ENCODE measurements at regions not wholly inside any gene's neighbourhood (a gene's known extent, or its start where the extent isn't known, plus 50 kb on each side); places are given as distances from the start of the nearest gene placed in this dataset.
"Not testable (repeated sequence)": the region's sequence is repeated elsewhere in the genome, so short reads cannot be mapped to it uniquely, and the experiment has no call there.

DNA sequence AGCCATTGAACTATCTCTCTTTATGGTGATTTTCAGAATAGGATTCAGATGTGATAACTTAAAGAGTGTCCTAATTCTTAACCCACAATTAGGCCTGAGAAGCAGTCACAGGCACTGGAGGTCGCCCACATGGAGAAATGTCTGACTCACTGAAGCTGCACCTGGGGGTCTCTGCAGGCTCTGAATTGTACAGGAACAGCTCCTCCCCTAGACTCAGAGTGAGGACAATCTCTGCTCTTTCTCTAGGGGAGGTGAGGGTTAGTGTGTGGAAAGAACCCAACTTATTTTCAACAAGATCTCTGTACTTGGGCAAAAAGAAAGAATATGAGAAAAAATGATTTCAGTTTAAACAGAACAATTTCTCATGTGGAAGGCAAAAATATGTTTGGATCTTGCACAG lies 1124.6 kb downstream of the TMEM121 start (continued):
- TF ChIP-seq SP1 (IDR thresholded peaks at IDR 0.05) (no peak), HNF4A (conservative IDR thresholded peaks at IDR 0.05) (no peak), JUND (IDR thresholded peaks at IDR 0.05) (no peak), EGR1 (IDR thresholded peaks at IDR 0.05; ENCODE audit: low read depth in 2 of 2) (no peak)

- Histone ChIP-seq H3K27ac (ENCODE audit: low read depth in 1 of 2, low read length in 2 of 2) (no peak overlapping the region), H3K4me3 (ENCODE audit: low read depth in 1 of 3, low read length in 3 of 3) (no peak overlapping the region), H3K36me3 (ENCODE audit: control insufficient read depth in 4 of 4, insufficient read depth in 3 of 4, low read depth in 1 of 4, low read length in 3 of 4) (no peaks in the 10 kb centered on the region), H3K27me3 (ENCODE audit: control insufficient read depth in 4 of 4, insufficient read depth in 4 of 4, low read length in 3 of 4) (peaks cover 0 to 17% (median 2%) of the 10 kb centered on the region in 4 donors), H3K9ac (ENCODE audit: low read depth in 1 of 2, low read length in 2 of 2) (no peak overlapping the region), H3K4me1 (ENCODE audit: control insufficient read depth in 4 of 4, insufficient read depth in 4 of 4, low read length in 3 of 4) (no peaks in the 10 kb centered on the region), H3K9me3 (ENCODE audit: control insufficient read depth in 4 of 4, low read length in 3 of 4) (no peaks in the 10 kb centered on the region)
- DNase-seq (ENCODE audit: low spot score) = no peak
- 48% methylated on average over 2 of the region's 2 CpGs for WGBS
- TF ChIP-seq REST (IDR thresholded peaks at IDR 0.05) (no peak), YY1 (IDR thresholded peaks at IDR 0.05) (no peak)
These were observed 1126.1 kb downstream of the TMEM121 start for GRCh38 chr14:106652494-106652893.

DNA sequence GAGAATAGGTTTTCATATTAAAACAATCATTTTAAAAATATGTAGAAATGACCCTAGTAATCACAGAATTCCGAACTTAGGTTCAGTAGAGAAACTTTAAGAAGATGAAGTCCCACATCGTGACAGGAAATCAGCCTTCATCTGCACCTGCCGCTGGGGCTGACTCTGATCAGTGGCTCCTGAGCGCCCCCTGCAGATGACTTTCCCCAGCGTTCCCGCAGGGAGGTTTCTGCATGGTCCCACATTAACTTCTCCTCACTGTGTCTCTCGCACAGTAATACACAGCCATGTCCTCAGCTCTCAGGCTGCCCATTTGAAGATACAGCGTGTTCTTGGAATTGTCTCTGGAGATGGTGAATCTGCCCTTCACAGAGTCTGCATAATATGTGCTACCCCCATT lies 1131.1 kb downstream of the TMEM121 start:
- H3K9me3 ChIP-seq (ENCODE audit: control insufficient read depth in 4 of 4, low read length in 3 of 4) = no peaks in the 10 kb centered on the region
- no peak for DNase-seq (ENCODE audit: low spot score)
- H3K36me3 ChIP-seq (ENCODE audit: control insufficient read depth in 4 of 4, insufficient read depth in 3 of 4, low read depth in 1 of 4, low read length in 3 of 4) = no peaks in the 10 kb centered on the region
- TF ChIP-seq CTCF (IDR thresholded peaks at IDR 0.05; ENCODE audit: low read depth, low read length, missing input control) (no peak), YY1 (IDR thresholded peaks at IDR 0.05) (no peak), ZBTB33 (IDR thresholded peaks at IDR 0.05) (no peak), RXRA (IDR thresholded peaks at IDR 0.05) (no peak), HNF4A (conservative IDR thresholded peaks at IDR 0.05) (no peak), GABPA (IDR thresholded peaks at IDR 0.05 in 1 of 2, conservative IDR thresholded peaks at IDR 0.05 in 1 of 2) (no peak), SP1 (IDR thresholded peaks at IDR 0.05) (no peak), JUND (IDR thresholded peaks at IDR 0.05) (no peak), ATF3 (IDR thresholded peaks at IDR 0.05) (no peak)
- no peak overlapping the region for H3K9ac ChIP-seq (ENCODE audit: low read depth in 1 of 2, low read length in 2 of 2)
- H3K4me3 ChIP-seq (ENCODE audit: low read depth in 1 of 3, low read length in 3 of 3) = no peak overlapping the region
- no peak overlapping the region for H3K27ac ChIP-seq (ENCODE audit: low read depth in 1 of 2, low read length in 2 of 2)
- H3K27me3 ChIP-seq (ENCODE audit: control insufficient read depth in 4 of 4, insufficient read depth in 4 of 4, low read length in 3 of 4) = peaks cover 0 to 7% (median 0%) of the 10 kb centered on the region in 4 donors
- peaks cover 0 to 1% (median 0%) of the 10 kb centered on the region in 4 donors for H3K4me1 ChIP-seq (ENCODE audit: control insufficient read depth in 4 of 4, insufficient read depth in 4 of 4, low read length in 3 of 4)
- 53% methylated on average over 8 of the region's 8 CpGs for WGBS

DNA sequence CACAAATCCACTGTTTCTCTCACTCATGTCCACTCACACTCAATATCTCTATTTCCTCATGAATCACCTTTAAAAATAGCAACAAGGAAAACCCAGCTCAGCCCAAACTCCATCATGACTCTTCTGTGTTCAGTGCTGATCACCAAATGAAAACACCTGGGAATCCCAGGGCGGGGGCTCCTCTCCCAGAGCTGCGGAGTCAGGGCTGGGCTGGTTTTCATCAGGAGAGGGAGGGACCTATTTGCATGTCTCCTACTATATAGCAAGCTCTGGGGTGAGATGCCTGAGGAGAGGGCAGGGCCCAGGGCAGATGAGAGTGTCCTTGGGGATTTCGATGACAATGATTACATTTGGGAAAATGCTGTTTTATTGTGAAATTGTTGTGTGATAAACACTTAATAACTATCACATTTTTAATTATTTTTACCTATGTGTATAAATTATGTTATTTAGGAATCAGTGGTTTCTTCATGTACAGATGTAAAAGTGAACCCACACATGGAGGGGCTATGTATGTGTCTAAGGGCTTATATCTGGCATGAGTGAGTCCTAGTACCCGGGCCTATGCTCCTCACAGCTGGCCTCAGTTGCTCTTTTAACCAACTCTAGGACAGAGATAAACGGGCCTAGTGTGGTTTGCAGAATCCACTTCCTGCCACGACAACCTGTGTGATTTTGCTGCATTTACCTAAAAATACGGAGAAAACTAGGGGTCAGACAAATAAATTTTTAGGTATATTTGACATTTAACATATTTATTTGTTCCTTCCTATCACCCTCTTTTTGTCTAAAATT lies 1131.9 kb downstream of the TMEM121 start:
- not testable (repeated sequence) for H3K9ac ChIP-seq (ENCODE audit: low read depth in 1 of 2, low read length in 2 of 2); DNase-seq (ENCODE audit: low spot score); H3K27me3 ChIP-seq (ENCODE audit: control insufficient read depth in 4 of 4, insufficient read depth in 4 of 4, low read length in 3 of 4); H3K36me3 ChIP-seq (ENCODE audit: control insufficient read depth in 4 of 4, insufficient read depth in 3 of 4, low read depth in 1 of 4, low read length in 3 of 4); H3K9me3 ChIP-seq (ENCODE audit: control insufficient read depth in 4 of 4, low read length in 3 of 4); H3K4me3 ChIP-seq (ENCODE audit: low read depth in 1 of 3, low read length in 3 of 3); H3K27ac ChIP-seq (ENCODE audit: low read depth in 1 of 2, low read length in 2 of 2); H3K4me1 ChIP-seq (ENCODE audit: control insufficient read depth in 4 of 4, insufficient read depth in 4 of 4, low read length in 3 of 4)
- 43% methylated on average over 7 of the region's 7 CpGs for WGBS
